PC-3 (cell line): ENCODE measurements at regions not wholly inside any gene's neighbourhood (a gene's known extent, or its start where the extent isn't known, plus 50 kb on each side); places are given as distances from the start of the nearest gene placed in this dataset.

Experiments
- ATAC-seq: fragments of 200-7000 bp; cut with Tn5 transposase; 2 replicates; pipeline ENCODE4 v1.9.1; 2020; ENCODE audit warnings: mild to moderate bottlenecking, moderate library complexity
- BruUV-seq: library from RNA; stranded (reverse); fragments of 400-500 nt; replicated peaks from 2 replicates; lab custom pipeline; 2021; lab: Mats Ljungman, UMichigan
- CTCF ChIA-PET: fragments of 300-600 bp; sonication (Branson Sonifier 250); formaldehyde crosslinking; loops from one replicate; lab custom pipeline; 2022; ENCODE audit warnings: antibody characterized with exemption; lab: Charles Lee
- POLR2A ChIA-PET: fragments of 300-600 bp; sonication (Branson Sonifier 250); formaldehyde crosslinking; loops from one replicate; lab custom pipeline; 2022; ENCODE audit warnings: antibody characterized with exemption; ENCODE audit not compliant: unreplicated experiment; lab: Charles Lee
- DNase-seq: peaks from one replicate; pipeline ENCODE4 v3.0.0-alpha.2; 2015
- H2AFZ ChIP-seq: fragments of 300-600 bp; sonication (generic); 2 replicates; pipeline ENCODE4 v1.6.0; 2016; ENCODE audit warnings: antibody characterized with exemption, low read length
- H3F3A ChIP-seq: fragments of 300-600 bp; sonication (generic); one replicate; pipeline ENCODE4 v1.6.0; 2017; ENCODE audit warnings: antibody characterized with exemption, low read length, control low read depth, mild to moderate bottlenecking; ENCODE audit not compliant: unreplicated experiment
- H3K27ac ChIP-seq: fragments of 300-600 bp; sonication (generic); 2 replicates; pipeline ENCODE4 v1.5.1; 2016; ENCODE audit warnings: mild to moderate bottlenecking, low read length
- H3K27me3 ChIP-seq: fragments of 300-600 bp; sonication (generic); 2 replicates; pipeline ENCODE4 v1.6.1; 2016; ENCODE audit warnings: low read length, mixed read lengths
- H3K36me3 ChIP-seq: fragments of 300-600 bp; sonication (generic); 2 replicates; pipeline ENCODE4 v1.6.1; 2016; ENCODE audit warnings: low read depth, mixed run types, low read length, mixed read lengths
- H3K4me1 ChIP-seq: fragments of 300-600 bp; sonication (generic); 2 replicates; pipeline ENCODE4 v1.5.1; 2016; ENCODE audit warnings: low read length; ENCODE audit not compliant: insufficient read depth
- H3K4me2 ChIP-seq: fragments of 300-600 bp; sonication (generic); 2 replicates; pipeline ENCODE4 v1.6.0; 2016; ENCODE audit warnings: low read length
- H3K4me3 ChIP-seq: fragments of 300-600 bp; sonication (generic); 2 replicates; pipeline ENCODE4 v1.5.1; 2016; ENCODE audit warnings: mild to moderate bottlenecking, low read length, mixed read lengths
- H3K79me2 ChIP-seq: fragments of 300-600 bp; sonication (generic); 2 replicates; pipeline ENCODE4 v1.6.1; 2017; ENCODE audit warnings: low read length, mixed read lengths
- H3K9ac ChIP-seq: fragments of 300-600 bp; sonication (generic); 2 replicates; pipeline ENCODE4 v1.6.0; 2016; ENCODE audit warnings: mild to moderate bottlenecking, low read length
- H3K9me2 ChIP-seq: fragments of 300-600 bp; sonication (generic); replicated peaks from 2 replicates; pipeline ENCODE4 v1.6.1; 2016; ENCODE audit warnings: mixed run types, low read length, mixed read lengths
- H3K9me3 ChIP-seq: fragments of 300-600 bp; sonication (generic); 2 replicates; pipeline ENCODE4 v1.6.1; 2016; ENCODE audit warnings: low read length, mixed read lengths
- H4K20me1 ChIP-seq: fragments of 300-600 bp; sonication (generic); 2 replicates; pipeline ENCODE4 v1.6.1; 2016; ENCODE audit warnings: low read length, mixed read lengths
- EZH2 ChIP-seq: fragments of 300-600 bp; sonication (generic); IDR thresholded peaks from one replicate; pipeline ENCODE4 v1.6.1; 2017; ENCODE audit warnings: antibody characterized with exemption, mild to moderate bottlenecking, low read length; ENCODE audit not compliant: unreplicated experiment
- EZH2phosphoT487 ChIP-seq: fragments of 300-600 bp; sonication (generic); IDR thresholded peaks from 2 replicates; pipeline ENCODE4 v1.6.1; 2018; ENCODE audit warnings: mild to moderate bottlenecking, antibody characterized with exemption, low read length, borderline replicate concordance
- intact Hi-C: fragments of 100-400 bp; cut with micrococcal nuclease; formaldehyde crosslinking; loops from 2 replicates; pipeline ENCODE4 v1.9.0; 2023
- TF ChIP-seq, protein P1 (sequence below): fragments of 300-600 bp; sonication (generic); conservative IDR thresholded peaks from 2 replicates; pipeline ENCODE4 v1.5.1; 2017; ENCODE audit warnings: antibody characterized with exemption, low read depth, mild to moderate bottlenecking, low read length

DNA sequence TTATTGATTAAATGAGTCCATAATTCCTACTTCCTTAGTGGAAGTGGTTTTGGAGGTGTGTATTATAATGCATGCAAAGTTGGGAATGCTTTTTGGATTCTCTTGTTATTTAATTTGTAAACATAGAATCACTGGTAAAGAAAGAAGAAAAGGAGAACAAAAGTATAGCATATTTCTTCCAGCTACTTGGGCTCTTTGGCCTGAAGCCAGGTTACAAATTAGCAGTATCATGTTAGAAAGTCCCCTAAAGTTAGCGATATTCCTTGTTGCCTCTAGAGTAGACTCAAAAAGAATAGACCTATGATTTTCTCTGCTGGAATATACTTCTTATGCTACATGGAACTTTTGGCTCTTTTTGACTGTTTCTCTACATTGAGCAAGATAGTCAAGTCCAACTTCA, 60.6 kb upstream of the CD28 start:
- intact Hi-C loops: no loop called here
- H2AFZ ChIP-seq: no peak overlapping the region
- no TSS peak for BruUV-seq

DNA sequence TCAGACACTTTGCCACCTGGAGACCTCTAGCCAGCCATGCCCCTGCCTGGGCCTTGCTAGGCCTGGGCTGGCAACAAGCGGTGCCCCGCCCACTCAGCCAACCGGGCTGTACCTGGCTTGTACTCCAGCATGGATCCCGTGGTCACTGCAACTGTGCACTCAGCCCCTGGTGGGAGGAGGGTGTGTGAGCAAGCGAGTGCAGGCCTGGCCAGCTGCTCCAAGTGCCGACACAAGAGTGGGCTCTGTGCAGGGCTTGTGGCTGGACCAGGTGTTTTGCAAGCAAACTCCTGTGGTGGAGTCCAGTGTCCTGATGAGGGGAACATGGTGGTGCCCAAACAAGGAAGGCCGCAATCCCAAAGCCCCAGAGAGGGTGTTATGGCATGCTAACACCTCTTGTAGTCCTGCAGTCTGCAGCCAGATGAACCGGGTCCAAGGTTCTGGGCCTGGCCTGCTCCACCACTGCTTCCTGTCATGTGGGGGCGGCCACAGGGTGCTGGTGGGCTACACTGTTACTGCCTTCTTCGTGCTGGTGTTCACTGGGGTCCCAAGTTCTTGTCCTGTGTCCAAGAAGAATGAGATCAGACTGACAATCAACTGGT, 60.1 kb upstream of the CD28 start:
- H3K9ac ChIP-seq: no peak overlapping the region
- H3K9me3 ChIP-seq: no peaks in the 10 kb centered on the region
- no peaks in the 10 kb centered on the region for H3K79me2 ChIP-seq
- no peaks in the 10 kb centered on the region for H3K27me3 ChIP-seq
- no peaks in the 10 kb centered on the region for H3F3A ChIP-seq
- intact Hi-C loops: no loop called here
- no peaks in the 10 kb centered on the region for H3K36me3 ChIP-seq
- no TSS peak for BruUV-seq
- TF ChIP-seq EZH2phosphoT487: no peak
- no peak for TF ChIP-seq EZH2
- TF ChIP-seq, protein P1, sequence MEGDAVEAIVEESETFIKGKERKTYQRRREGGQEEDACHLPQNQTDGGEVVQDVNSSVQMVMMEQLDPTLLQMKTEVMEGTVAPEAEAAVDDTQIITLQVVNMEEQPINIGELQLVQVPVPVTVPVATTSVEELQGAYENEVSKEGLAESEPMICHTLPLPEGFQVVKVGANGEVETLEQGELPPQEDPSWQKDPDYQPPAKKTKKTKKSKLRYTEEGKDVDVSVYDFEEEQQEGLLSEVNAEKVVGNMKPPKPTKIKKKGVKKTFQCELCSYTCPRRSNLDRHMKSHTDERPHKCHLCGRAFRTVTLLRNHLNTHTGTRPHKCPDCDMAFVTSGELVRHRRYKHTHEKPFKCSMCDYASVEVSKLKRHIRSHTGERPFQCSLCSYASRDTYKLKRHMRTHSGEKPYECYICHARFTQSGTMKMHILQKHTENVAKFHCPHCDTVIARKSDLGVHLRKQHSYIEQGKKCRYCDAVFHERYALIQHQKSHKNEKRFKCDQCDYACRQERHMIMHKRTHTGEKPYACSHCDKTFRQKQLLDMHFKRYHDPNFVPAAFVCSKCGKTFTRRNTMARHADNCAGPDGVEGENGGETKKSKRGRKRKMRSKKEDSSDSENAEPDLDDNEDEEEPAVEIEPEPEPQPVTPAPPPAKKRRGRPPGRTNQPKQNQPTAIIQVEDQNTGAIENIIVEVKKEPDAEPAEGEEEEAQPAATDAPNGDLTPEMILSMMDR: no peak
- no peak for DNase-seq
- no peak for ATAC-seq
- peaks cover 32% of the 10 kb centered on the region for H3K4me1 ChIP-seq
- no peaks in the 10 kb centered on the region for H3K9me2 ChIP-seq
- no peak overlapping the region for H3K4me2 ChIP-seq
- no peak overlapping the region for H3K4me3 ChIP-seq
- CTCF ChIA-PET: no interaction called here
- no peaks in the 10 kb centered on the region for H4K20me1 ChIP-seq
- H3K27ac ChIP-seq: no peak overlapping the region
- H2AFZ ChIP-seq: no peak overlapping the region
- POLR2A ChIA-PET: no interaction called here

More for the DNA sequence above, 60.6 kb upstream of the CD28 start:
- no peak overlapping the region for H3K4me3 ChIP-seq
- no peaks in the 10 kb centered on the region for H3K9me3 ChIP-seq
- no peaks in the 10 kb centered on the region for H3K79me2 ChIP-seq
- no peaks in the 10 kb centered on the region for H4K20me1 ChIP-seq
- ATAC-seq (no peak), DNase-seq (no peak)
- ChIA-PET CTCF (no interaction called here), POLR2A (no interaction called here)
- no peak overlapping the region for H3K4me2 ChIP-seq
- peaks cover 27% of the 10 kb centered on the region for H3K4me1 ChIP-seq
- H3K27ac ChIP-seq: no peak overlapping the region
- TF ChIP-seq, protein P1: no peak
- TF ChIP-seq EZH2 (no peak), EZH2phosphoT487 (no peak)
- no peaks in the 10 kb centered on the region for H3K36me3 ChIP-seq
- no peaks in the 10 kb centered on the region for H3F3A ChIP-seq
- no peaks in the 10 kb centered on the region for H3K9me2 ChIP-seq
- H3K27me3 ChIP-seq: no peaks in the 10 kb centered on the region
- H3K9ac ChIP-seq: no peak overlapping the region

DNA sequence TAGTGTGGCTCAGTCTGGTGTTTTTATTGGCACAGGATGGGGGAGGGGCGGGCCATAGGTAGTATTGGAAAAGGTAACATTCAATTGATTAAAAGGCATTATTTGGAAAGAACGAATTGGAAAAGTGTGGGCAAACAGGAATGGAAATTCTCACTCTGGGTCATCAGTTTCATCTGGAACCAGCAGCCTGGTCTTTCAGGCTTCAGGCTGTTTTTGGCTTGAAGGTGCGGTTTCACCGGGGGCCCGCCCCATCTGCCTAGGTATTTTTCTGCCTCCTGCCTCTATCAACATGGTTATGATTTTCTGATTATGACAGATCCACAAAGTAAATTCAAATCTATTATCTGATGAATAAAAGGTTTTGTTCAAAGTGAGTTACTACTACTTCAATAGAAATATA, 59.5 kb upstream of the CD28 start:
- intact Hi-C loops: no loop called here
- Histone ChIP-seq H3K4me2 (no peak overlapping the region), H3K9me3 (no peaks in the 10 kb centered on the region), H2AFZ (no peak overlapping the region), H3F3A (no peaks in the 10 kb centered on the region), H4K20me1 (no peaks in the 10 kb centered on the region), H3K4me3 (no peak overlapping the region), H3K9me2 (no peaks in the 10 kb centered on the region), H3K79me2 (no peaks in the 10 kb centered on the region), H3K36me3 (no peaks in the 10 kb centered on the region), H3K4me1 (peaks cover 32% of the 10 kb centered on the region), H3K27ac (no peak overlapping the region), H3K27me3 (no peaks in the 10 kb centered on the region), H3K9ac (no peak overlapping the region)
- ChIA-PET CTCF (no interaction called here), POLR2A (no interaction called here)
- no peak for DNase-seq
- no TSS peak for BruUV-seq
- ATAC-seq: no peak
- TF ChIP-seq, protein P1: no peak
- no peak for TF ChIP-seq EZH2
- TF ChIP-seq EZH2phosphoT487: no peak
